ENCODE measurements at regions not wholly inside any gene's neighbourhood (a gene's known extent, or its start where the extent isn't known, plus 50 kb on each side); places are given as distances from the start of the nearest gene placed in this dataset.

GRCh38 chr11:115630214-115630613 is 126.0 kb upstream of the CADM1 start:
- TF ChIP-seq CTCF (IDR thresholded peaks at IDR 0.05) (no peak), POLR2A (IDR thresholded peaks at IDR 0.05) (no peak), EP300 (IDR thresholded peaks at IDR 0.05) (no peak)

All from suprapubic skin (tissue), 3 donors.